NB4 (cell line): ENCODE measurements at regions not wholly inside any gene's neighbourhood (a gene's known extent, or its start where the extent isn't known, plus 50 kb on each side); places are given as distances from the start of the nearest gene placed in this dataset.

Experiments
- DNase-seq: peaks from one replicate; pipeline ENCODE4 v3.0.0; 2010; ENCODE audit warnings: low read depth
- H3K4me3 ChIP-seq: one replicate; pipeline ENCODE4 v1.5.1; 2011; ENCODE audit warnings: mild to moderate bottlenecking, low read depth, low read length, moderate library complexity
- CTCF ChIP-seq: IDR thresholded peaks from one replicate; pipeline ENCODE4 v1.5.1; 2012; ENCODE audit warnings: low read depth, low read length
- MAX ChIP-seq: IDR thresholded peaks from 2 replicates; pipeline ENCODE4 v1.6.1; 2011; ENCODE audit warnings: low read depth, low read length
- MYC ChIP-seq: IDR thresholded peaks from 2 replicates; pipeline ENCODE4 v1.6.1; 2011; ENCODE audit warnings: low read depth, low read length
- POLR2A ChIP-seq: IDR thresholded peaks from 2 replicates; pipeline ENCODE4 v1.6.1; 2011; ENCODE audit warnings: mild to moderate bottlenecking; ENCODE audit not compliant: insufficient read length; ENCODE audit errors: extremely low read depth

GRCh38 chr13:97145057-97145456, 77.1 kb upstream of the MBNL2 start:
- no peak overlapping the region for H3K4me3 ChIP-seq
- DNase-seq = no peak
- no peak for TF ChIP-seq MAX
- TF ChIP-seq POLR2A = no peak
- no peak for TF ChIP-seq CTCF
- TF ChIP-seq MYC = no peak

GRCh38 chr13:97148894-97149293, 73.2 kb upstream of the MBNL2 start:
- TF ChIP-seq CTCF (no peak), MYC (no peak), MAX (no peak), POLR2A (no peak)
- no peak for DNase-seq

GRCh38 chr13:97160421-97160820, 61.7 kb upstream of the MBNL2 start:
- no peak overlapping the region for H3K4me3 ChIP-seq
- TF ChIP-seq MYC (no peak), MAX (no peak)
- no peak for DNase-seq

More at GRCh38 chr13:97148894-97149293, 73.2 kb upstream of the MBNL2 start:
- no peak overlapping the region for H3K4me3 ChIP-seq

GRCh38 chr13:97161582-97162231, 60.4 kb upstream of the MBNL2 start:
- TF ChIP-seq POLR2A = no peak
- TF ChIP-seq MAX = no peak
- no peak for TF ChIP-seq CTCF
- TF ChIP-seq MYC = no peak
- H3K4me3 ChIP-seq = no peak overlapping the region
- DNase-seq = no peak

GRCh38 chr13:97165502-97166425, 56.4 kb upstream of the MBNL2 start:
- TF ChIP-seq MAX (no peak), POLR2A (no peak), MYC (no peak), CTCF (no peak)
- H3K4me3 ChIP-seq = no peak overlapping the region
- DNase-seq = no peak

GRCh38 chr13:97171136-97171535, 51.0 kb upstream of the MBNL2 start:
- no peak for DNase-seq
- no peak overlapping the region for H3K4me3 ChIP-seq
- TF ChIP-seq MYC (no peak), MAX (no peak), POLR2A (no peak), CTCF (no peak)
